ENCODE measurements at regions not wholly inside any gene's neighbourhood (a gene's known extent, or its start where the extent isn't known, plus 50 kb on each side); places are given as distances from the start of the nearest gene placed in this dataset.

GRCh38 chr4:147345662-147346061, 135.2 kb upstream of the EDNRA start:
- TF ChIP-seq CTCF (IDR thresholded peaks at IDR 0.05) (no peak), POLR2A (IDR thresholded peaks at IDR 0.05) (no peak)
